Stimulated activated CD8-positive, alpha-beta memory T cell treated with anti-CD3 and anti-CD28 coated beads, Interleukin-15, amount 100 ng/mL, for 24 hours (primary cell): ENCODE measurements at regions not wholly inside any gene's neighbourhood (a gene's known extent, or its start where the extent isn't known, plus 50 kb on each side); places are given as distances from the start of the nearest gene placed in this dataset.
"Not testable (repeated sequence)": the region's sequence is repeated elsewhere in the genome, so short reads cannot be mapped to it uniquely, and the experiment has no call there.

ENCODE experiments used
- DNase-seq: peaks from one replicate; pipeline ENCODE4 v3.0.0-alpha.2; 2020; ENCODE audit warnings: low read depth

DNA sequence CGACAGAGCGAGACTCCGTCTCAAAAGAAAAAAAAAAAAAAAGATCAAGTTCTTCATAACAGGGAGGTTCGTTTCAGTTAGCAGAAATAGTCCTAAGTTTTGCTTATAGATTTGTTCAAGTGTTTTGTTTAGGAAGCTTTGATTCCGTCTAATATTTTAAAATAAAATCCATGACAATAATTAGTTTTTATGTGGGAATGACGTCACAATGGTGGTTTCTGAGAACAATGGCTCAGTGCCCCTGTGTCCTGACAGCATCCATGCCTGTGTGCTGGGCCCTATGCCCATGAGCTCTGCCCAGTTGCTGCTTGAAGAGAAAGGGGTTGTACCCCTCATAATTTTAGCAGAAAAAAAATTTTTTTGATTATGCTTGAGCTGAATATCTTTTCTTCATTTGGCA is 134.0 kb downstream of the SST start:
- no peak for DNase-seq

DNA sequence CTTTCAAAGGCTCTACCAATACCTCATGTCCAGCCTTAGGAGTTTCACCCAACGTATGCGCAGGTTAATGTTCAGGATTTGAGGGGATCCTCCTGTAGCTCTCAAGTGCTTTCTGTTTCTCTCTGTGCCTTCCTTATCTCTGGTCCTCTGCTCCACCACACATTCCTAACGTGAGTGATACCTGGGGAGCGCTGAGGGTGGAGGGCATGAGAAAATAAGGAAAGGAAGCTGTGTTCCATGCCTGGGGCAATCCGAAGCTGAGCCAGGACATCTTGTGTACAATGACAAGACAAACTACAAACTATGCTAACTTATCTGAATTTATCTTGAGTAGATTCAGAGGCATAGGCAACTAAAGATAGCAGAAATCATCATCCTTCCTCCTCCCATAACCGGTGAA is 136.4 kb downstream of the SST start:
- DNase-seq: no peak

DNA sequence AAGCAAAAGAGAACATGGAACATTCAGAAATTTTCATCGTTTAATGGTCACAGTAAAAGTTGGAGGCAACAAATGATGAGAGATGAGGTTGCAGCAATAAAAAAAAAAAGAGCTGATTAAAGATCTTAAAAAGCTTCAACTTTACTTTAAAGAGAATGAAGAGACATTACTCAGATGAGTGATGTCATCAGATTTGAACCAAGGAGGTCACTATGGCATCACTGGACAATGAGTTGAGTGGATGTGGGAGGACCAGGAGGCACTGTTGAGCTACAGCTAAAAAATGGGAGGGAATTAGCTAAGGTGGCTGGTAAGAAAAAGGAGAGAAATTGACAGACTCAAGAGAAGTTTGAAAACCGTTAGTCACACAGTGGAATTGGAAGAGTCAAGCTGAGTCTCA is 138.4 kb downstream of the SST start:
- DNase-seq: no peak

DNA sequence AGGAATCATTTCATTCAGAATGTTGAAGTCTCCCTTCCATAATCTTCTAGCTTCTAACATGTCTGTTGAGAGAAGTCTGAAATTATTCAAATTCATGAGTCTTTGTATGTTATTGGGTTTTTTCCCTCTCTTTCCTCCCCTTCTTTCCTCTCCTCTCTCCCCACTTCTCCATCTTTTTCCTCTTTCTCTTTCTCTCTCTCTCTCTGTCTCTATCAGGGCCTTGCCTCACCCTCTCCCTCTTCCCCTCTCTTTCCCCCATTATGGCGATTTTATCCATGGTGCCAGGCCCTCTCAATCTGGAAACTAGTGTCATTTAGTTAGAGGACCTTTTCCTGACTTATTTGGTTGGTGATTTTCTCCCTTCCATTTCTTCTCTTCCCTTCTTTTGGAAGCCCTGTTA is 147.3 kb downstream of the SST start:
- no peak for DNase-seq

DNA sequence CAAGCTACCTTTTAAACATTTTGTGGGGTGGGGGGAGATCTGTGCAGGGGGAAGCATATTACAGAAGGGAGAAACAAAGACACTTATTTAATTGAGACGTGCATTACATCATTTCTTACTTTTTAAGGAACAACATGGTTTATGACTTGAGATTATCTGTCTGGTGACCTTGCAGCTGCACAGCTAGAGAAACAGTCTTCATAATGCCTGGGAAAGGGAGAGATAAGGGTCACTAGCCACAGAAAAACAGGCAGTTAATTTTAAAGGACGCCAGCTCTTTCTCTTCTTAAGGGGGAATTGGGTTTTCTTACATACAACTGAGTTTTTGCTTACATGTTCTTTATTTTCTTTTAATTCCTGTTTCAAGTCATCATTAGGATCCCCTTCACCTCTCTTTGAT is 147.9 kb downstream of the SST start:
- DNase-seq: no peak

DNA sequence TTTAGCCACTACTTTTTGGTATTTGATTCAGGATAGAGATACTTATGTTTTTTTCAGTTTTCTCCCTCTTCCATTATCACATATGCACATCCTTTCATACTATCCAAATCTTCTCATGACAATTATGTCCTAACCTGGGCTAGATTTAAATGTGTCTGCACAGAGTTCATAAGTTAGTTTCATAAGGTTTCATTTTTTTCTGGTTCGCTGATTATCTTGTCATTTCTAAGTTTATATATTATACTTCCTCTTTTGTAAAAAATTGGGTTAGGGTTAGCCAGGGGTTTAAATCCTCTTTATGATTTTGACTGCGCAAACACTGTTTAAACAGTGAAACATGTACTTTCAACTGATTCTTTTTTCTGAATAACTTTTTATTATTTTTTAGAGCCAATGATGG is 148.6 kb downstream of the SST start:
- no peak for DNase-seq

DNA sequence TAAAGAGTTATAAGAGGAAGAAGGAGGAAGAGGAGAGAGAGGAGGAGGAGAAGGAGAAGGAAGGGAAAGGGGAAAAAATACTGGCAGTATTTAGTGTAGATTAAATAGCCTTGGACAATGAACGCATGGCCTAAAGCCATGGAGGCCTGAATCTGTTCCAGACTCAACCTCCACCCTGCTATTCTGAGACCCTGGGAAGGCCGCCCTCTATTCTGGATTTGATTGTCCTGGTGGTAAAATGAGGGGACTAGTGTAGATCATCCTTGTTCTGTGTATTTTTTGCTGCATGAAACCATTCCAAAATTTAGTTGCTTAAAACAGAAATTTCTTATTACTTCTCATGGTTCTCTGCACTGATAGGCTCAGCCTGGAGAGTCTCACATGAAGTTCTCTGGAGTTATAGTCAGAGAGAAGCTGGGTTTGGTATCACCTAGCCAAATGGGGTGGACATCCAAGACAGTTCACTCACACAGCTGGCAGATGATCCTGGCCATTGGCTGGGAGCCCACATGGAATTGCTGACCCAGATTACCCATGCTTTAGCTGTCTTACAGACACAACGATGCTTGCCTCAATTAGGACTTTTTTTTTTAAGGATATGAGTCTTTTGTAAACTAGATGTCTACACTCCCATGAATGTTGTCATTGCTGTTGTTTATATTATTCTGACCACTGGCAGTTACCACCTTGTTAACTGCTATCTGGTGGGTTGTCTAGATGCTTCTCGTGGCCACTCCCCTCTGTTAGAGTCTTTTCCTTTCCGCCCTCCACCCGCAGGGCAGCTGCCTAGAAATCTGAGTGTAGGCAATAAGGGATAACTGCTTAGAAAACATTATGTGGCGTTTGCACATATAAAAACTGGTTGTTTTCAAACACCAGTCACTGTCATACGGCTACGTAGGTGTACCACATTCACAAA is 149.9 kb downstream of the SST start:
- DNase-seq: no peak

DNA sequence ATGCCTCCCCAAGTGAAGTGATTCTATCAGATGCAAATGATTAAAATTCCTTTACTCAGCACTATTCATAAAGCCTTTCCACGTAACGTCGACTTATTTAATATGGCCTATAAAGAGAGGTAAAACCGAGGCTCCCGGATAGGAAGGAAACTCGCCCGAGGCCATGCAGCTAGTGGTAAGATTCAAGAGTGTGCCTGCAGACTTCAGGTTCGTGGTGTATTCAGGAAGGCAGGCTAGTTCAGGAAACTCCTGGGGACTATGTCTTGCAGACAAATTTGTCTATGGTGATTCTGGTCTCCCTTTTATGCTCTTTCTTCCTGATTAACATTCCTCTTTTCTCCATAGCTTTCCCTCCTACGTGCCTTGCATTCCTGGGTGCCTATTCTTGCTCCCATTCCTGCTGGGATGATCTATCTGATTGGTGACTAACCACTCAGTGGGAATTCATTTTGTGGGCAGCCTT is 150.7 kb downstream of the SST start:
- no peak for DNase-seq

DNA sequence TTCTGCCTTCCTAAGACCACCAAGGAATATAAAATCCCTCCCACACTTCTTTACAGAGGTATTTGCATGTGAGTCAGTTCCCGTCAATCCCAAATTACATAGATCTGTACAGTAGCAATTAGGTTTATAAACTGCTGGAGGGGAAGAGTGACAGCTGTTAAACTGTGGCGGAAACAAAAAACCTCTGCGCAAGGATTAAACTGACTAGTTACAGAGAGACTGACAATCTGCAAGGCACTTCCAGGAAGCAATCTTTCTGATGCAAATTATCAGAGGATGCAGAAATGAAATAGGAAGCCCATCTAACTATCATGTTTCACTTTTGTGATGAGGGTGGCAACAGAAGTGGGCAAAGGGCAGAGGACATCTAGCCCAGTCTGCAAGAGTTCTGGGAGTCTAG is 150.4 kb downstream of the RTP4 start:
- no peak for DNase-seq

DNA sequence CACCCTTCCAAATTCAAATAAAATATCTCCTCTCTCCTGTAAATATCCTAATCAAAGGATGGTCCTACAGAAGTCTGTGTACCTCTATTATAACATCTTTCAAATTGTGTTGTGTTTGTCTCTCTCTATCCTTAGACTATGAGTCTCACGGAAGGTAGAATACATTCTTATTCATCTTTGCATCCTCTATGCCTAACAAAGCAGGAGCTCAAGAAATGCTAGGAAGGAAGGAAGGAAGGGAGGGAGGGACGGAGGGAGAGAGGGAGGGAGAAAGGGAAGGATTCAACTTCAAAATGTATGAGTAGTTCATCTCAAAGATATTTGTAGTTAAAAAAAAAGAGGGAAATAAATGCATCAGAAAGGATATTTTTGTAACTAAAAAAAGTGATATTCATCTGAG is 150.0 kb downstream of the RTP4 start:
- no peak for DNase-seq

DNA sequence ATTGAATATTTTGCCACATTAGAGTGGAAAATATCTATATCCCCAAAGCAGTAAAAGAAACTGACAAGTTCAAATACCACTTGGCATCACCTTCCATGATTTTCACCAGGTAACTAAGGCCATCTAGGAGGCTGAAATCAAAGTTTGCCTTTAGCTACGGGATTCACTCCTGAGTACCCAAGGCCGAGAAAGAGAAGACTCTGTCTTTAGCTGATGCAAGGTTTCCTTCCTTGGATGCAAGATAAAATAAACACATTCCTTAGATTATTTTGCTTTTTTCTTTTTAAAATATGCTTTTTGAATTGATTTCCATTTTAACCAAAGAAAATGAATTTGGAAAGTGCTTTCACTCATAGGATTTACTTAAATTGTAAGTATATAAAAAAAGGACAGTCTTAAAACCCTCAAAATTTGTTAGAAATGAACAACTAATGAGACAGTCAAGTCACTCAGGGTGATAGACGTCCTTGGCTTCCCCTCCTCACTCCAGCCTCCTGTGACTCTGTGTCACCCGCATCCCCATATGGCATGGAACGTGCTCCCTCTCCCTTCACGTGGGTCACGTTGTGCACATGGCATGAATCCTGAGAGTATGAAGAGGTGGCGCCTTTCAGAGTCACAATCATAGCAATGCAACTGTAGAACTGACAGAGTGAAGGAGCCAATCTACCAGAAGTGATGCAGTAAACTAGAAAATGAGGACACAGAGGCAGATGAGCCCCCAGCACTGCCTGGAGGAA is 148.4 kb downstream of the RTP4 start:
- no peak for DNase-seq

DNA sequence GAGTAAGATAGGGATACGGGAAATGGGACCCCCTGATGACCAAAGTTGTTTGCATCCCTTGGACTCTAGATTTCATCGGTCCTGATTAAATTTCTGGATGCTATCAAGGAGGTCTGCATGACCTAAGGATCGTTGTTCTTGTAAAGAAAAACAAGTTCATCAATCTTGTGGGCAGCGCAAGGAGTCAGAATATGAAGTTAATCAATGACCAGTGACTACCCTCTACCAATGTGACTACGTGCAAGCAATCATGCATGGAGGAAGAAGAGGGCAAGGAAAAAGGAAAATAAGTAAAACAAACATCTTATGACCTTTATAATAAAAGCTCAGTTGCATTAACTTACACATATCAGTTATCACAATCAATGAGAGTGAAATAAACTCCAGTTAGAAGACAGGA is 139.7 kb downstream of the RTP4 start:
- DNase-seq: no peak

DNA sequence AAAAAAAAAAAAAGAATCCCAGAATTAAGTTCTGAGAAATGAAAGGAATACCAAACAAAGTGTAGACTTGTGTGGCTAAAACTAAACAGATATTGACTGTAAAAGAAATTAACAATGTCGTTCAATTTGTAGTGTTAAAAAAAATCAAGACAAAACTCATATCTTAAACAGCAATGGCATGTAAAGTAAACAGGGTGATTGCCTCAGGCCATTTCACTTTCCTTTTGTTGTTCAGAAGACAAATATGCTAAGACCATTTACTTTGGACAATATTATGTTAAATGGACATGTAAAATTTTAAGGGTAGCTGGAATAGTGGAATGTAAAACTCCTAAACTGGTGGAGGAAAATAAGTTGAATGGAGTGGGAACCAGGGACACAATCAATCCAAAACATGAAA is 139.1 kb downstream of the RTP4 start:
- DNase-seq: no peak

DNA sequence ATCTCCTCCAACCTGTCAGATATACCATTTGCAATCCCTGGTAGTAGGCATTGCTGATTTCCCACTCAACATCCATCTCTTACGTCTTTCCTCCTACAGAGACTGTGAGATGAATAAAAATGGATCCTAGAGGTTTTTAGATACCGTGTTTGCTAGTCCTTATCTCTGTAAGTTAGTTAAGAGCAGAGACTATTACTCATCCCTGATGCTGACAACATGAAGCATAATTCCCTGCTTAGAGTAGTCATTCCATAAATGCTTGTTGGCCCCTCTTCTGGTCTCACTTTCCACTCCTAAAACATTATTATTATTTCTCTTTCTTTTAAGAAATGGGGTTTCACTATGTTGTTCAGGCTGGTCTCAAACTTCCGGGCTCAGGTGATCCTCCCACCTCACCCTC is 136.2 kb downstream of the RTP4 start:
- no peak for DNase-seq

DNA sequence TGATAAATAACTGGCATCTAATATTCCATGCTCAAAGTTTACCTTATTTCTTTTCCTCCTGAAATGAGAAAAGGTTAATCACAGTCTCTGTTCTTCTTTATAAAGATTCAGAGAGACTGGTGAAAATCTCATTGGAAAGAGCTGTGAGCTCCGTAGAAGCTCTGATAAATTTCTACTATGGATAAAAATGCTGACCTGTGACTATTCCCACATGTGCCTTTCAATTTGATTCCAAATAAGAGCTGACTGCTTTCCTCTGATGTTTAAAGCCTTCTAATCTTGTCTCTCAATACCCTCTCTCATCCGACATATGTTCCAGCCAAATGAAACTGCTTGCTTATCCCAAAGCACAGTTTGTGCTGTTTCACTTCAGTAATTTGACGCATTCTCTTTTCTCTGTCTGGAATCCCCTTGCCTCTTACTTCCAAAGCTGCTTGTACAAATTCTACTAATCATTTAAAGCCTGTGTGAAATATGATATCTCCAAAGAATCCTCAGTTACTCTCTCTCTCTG is 130.1 kb downstream of the RTP4 start:
- no peak for DNase-seq

DNA sequence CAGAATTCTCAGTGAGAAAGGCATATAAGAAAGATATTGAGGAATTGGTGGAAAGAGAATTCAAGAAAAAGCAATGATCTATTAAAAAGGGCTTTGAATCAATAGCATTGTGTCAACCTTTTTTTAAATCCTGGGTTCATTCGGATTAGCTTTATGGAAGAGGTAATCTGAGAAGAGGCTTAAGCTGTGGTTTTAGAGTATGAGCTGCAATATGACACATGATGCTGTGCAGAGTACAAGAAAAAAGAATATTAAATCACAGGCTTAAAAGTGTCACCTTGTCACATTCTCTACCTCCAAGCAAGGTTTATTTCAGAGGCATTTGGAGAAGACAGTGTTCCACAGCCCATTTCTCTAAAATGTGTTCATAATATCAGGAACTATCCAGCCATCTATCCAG is 128.9 kb downstream of the RTP4 start:
- DNase-seq: no peak

DNA sequence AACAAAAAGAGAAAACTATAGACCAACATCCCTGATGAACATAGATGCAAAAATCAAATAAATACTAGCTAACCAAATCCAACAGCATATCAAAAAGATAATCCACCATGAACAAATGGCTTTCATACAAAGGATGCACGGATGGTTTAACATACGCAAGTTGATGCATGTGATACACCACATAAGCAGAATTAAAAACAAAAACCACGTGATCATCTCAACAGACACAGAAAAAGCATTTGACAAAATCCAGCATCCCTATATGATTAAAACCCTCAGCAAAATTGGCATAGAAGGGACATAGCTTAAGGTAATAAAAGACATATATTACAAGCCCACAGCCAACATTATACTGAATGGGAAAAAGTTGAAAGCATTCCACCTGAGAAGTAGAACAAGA is 125.9 kb downstream of the RTP4 start:
- not testable (repeated sequence) for DNase-seq

DNA sequence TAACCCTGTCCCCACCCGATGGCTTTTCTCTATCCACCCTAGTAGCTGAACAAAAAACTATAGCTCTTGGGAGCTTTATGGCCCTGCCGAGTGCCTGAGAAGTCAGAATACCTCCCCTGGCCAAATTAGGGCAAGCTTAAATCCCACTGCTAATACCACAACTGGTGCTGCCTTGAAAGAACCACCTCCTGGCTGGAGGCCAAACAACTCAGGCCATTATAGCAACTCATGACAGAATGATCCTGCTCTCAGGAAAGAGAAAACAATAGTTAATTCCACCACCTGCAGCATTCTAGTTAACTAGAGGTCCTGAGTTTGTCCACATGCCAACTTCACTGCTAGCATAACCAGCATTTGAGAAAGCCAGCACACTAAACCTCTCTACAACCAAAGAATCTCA is 123.2 kb downstream of the RTP4 start:
- no peak for DNase-seq

DNA sequence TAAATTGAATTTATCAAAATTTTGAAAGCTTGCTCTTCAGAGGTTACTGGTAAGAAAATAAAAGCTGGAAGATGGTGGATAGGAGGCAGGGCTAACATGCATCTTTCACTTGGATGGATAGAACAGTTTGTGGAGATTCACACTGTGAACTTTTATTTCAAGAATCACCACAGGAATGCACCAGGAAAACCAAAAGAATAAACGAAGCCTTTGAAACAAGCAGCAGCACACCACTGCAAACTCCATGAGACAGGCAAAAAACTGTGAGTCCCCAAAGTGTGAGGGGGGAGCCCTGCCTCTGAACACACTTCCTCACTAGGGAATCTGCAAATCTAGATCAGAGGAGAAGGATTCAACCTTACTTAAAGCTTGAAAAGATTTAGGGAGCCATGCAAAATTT is 122.2 kb downstream of the RTP4 start:
- DNase-seq: no peak

DNA sequence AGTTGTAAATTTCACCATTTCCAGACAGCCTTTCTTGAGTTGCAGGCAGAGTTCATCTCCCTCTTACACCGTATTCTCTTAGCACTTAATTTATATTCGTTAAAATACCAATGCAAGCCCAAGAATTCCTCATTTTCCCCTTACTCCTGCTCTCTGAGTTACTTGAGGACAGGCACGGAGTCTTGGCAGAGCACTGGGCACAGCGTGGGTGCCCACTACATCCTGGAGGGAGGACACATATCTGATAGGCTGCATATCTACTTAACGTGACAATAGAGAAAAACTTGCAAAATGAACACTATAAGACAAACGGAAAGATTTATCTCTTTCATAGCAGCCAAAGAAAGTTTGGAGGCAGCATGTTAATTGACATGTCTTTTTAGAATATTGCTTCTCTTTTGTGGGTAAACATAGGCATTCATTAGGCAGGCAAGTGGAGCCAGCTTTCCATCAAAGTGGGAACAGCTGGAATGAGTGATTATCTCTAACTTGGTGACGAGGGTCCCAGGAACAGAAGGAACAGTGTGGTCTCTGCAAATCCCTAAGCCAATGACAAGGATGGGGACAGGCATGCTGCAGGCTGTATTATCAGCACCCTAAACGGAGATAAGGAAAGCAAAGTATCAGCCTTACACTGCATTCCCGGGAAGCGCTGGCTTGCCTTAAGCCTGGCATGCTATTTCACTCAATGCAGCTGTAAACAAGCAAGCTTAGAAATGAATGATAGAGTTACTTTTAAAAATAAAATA is 116.5 kb downstream of the RTP4 start:
- DNase-seq: no peak

DNA sequence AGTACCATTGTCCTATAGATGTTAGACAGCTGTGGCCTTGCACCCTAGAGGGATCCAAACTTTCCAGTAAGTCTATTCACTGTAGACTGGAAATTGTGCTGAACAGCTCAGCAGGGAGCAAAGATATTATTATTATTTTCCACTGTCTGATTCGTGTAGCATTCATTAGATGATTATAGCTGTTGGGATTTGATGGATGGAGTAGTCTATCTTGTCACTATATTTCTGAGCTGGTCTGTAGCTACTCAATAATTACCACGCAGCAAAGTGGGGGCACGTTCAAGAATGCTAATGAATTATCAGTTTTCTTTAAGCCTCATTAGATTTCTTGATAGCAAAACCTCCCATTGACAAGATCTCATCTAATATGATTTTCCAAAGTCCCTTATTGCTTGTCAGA is 113.2 kb downstream of the RTP4 start:
- DNase-seq: no peak

DNA sequence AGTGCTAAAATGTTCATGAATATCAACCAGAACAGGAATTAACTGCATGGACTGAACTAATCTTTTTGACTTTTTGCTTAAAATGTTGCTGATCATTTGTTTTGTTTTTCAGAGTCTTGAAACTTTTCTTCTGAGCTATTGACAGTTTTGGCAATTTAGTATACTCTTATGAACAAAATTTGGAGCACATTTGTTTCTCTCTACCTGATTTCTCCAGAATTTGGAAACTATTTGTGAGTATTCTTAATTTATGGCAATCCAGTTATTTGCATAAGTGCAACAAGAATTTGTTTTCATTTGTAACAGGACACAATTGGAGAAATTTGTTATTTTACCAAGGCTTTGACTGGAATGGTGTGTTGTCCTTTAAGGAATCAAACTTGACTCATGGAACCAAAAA is 107.4 kb downstream of the RTP4 start:
- DNase-seq: not testable (repeated sequence)
